COLO829 (cell line): ENCODE measurements at regions not wholly inside any gene's neighbourhood (a gene's known extent, or its start where the extent isn't known, plus 50 kb on each side); places are given as distances from the start of the nearest gene placed in this dataset.
"Not testable (repeated sequence)": the region's sequence is repeated elsewhere in the genome, so short reads cannot be mapped to it uniquely, and the experiment has no call there.

Experiments
- DNase-seq: peaks from one replicate; pipeline ENCODE4 v3.0.0; 2012; ENCODE audit warnings: low spot score

DNA sequence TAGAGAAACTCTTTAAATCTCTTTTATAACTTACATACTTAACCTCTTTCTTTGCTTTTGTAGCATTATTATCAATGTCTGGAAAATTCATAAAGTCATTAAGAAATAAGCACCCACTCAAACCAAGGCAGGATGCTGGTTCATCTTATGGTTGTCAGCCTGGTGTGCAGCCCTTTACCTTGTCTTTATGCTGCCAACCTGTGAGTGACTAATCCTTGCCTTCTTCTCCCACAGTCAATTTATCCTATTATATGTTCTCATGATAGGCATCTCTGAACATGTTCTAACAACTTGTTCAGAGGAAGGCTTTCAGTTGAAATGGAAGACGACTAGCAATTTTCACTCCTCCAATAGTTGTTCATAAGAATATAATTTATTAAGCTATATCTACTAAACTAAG is 186.9 kb upstream of the CAND1 start:
- no peak for DNase-seq

DNA sequence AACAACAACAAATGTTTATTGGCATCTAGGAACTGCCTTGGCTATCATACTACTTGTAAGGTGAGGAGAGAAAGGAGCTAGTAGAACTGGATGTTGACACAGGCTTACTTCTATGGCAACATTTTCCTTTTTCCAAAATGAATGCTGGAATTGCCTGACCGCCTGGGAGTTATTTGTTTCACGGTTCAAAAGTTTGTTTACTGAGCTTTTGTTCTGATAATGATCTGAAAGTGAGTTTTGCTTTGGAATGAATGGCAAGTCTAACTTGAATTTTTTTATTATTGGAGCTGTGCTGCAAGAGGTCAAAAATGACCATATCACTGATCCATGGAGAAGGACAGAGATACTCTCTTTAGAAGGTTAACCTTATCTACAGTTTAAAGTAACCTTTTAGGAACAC is 183.5 kb upstream of the CAND1 start:
- no peak for DNase-seq

DNA sequence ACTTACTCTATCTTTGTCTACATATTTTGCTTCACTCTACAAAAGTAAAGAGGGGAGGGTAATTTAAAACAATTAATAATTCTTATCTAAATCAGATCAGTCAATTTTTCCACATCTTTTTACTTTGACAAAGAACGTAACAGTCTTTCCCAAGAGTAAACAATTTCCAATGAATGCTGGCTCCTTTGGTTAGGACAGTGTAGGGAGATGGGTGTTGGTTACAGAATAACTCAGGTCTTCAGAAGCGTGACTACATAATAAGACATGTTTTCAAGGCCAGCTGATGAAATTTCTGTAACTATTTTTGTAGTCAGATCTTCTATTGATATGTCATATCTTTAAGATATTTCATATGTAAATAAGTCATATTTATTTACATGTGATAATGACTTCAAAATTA is 183.0 kb upstream of the CAND1 start:
- no peak for DNase-seq

DNA sequence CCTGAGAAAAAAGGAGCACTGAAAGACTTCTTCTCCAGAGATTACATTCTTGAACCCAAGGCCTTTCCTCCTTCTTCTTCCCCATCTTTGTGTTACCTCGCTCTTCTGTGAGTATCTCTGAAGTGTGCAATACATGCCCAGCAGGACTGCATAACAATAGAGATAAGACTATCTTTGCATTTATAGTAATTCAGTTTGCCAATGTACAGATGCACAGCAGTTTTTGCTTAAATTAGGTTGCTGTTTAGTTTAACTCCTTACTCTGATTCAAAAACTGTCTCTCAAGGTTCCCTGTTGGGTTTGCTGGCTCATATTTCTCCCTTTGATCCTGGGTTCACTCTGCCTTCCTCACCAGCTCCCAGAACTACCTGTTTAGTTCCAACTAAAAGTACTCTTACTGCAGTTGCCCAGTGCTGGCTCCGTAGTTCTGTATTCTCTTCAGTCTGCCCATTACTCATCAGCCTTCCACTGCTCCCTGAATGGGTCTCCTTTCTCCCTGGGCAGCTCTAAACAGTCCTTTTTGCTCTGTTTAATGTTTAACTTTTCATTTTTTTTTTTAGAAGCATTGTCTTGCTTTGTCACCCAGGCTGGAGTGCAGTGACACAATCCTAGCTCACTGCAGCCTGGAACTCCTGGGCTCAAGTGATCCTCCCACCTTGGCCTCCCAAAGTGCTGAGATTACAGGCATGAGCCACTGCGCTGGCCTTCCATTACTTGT is 180.6 kb upstream of the CAND1 start:
- no peak for DNase-seq

DNA sequence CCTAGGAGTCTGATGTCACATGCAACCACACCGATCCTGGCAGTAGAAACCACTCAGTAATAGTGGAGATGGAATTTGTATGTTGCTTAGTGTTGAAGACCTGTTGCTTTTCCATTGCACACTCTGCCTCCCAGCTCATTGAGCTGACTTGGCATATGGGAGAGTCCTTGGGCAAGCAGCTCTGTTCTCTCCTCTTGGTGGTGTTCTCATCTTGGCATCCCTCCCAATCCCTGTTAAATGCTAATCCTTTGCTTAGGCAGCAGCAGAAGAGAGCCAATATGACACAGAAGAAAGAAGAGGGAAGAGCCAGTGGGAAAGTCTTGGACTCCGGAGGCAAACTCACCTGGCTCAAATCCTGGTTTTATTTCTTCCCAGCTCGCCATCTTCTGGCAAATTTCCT is 178.0 kb upstream of the CAND1 start:
- no peak for DNase-seq

DNA sequence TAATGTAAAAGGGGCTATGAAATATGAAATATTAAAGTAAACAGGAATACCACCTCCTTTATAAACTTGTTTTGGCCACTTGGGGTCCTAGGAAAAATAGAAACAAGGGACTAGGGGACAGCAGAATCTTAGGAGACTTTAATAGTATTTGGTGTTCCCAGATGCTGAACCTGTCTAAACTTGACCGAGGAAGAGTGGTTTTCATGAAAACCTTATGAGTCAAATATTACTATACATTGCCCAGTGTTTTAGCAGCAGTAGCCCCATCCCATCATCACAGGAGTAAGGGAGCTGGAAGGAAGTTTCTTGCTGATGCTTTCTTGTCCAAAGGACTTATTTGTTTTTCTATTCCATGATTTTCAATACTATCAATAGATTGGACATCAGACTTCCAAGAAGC is 177.5 kb upstream of the CAND1 start:
- no peak for DNase-seq

DNA sequence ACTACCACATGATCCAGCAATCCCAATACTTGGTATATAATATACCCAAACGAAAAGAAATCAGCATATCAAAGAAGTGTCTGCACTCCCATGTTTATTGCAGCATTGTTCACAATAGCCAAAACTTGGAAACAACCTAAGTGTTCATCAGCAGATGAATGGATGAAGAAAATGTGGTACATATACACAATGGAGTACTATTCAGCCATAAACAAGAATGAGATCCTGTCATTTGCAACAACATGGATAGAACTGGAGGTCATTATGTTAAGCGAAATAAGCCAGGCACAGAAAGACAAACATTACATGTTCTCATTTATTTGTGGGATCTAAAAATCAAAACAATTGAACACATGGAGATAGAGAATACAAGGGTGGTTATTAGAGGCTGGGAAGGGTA is 176.2 kb upstream of the CAND1 start:
- DNase-seq = not testable (repeated sequence)

DNA sequence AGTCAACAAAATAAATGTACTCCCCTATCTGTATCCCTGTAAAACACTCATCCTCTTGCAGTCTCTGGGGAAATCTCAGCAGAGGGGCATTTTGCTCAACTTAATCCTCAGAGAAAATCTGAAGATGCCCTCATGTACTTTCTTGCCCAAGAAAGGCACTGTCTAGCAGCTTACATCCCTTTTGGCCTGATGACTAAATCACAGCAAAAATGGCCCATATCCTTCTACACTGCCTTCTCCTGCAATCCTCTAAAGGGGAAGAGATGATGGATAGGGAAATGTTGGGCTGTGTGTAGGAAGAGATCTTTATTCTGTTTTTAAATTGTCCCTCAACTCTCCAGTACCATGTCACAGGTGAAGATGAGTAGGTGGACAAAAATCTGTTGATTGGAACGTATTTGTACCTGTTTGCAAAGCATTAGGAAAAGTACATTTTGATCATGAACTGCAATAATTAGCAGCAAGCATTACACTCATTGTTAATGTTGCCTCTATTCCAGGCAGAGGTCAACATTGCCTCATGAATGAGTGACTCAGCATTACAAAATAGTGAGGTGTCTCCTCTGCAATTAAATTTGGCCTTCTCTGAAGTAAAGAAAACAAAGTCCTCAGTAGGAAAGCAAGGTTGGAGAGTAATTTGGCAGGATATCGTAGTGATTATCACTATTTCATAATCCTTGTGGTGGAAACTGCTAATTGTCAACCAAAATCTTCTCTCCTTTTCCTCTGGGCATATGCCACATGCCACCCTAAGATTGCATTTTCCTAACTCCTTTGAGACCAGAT is 172.4 kb upstream of the CAND1 start:
- no peak for DNase-seq

DNA sequence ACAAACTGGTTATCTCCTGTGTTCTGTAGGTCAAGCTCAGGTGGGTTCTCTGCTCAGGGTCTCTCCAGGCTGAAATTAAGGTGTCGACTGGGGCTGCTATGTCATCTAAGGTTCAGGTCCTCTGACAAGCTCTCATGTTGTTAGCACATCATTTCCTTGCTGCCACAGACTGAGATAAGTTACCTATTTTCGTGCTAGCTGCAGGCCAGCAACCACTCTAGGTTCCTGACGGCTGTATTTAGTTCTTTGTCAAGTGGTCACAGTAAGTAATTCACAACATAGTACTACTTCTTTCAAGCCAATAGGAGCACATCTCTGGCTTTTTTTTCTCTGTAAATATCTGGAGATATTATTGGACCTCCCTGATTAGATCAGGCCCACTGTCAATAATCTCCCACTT is 169.3 kb upstream of the CAND1 start:
- no peak for DNase-seq

DNA sequence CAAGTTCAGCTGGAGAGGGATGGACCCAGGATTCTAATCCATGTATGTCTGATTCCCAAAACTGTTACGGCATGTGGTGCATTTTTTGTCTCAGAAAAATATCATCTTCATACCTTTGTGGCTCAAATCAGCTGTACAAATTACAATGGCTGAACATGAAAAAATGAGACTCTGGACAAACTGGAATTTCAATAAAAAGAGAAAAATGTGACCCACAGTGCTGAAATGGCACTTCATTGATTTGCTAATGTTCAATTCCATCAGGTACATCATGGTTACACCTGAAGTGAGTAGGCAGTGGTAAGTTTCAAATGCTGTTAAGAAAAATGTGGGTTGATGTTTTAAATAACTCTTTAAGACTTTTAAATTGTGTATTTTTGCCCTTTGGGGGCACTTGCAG is 165.6 kb upstream of the CAND1 start:
- DNase-seq = no peak

DNA sequence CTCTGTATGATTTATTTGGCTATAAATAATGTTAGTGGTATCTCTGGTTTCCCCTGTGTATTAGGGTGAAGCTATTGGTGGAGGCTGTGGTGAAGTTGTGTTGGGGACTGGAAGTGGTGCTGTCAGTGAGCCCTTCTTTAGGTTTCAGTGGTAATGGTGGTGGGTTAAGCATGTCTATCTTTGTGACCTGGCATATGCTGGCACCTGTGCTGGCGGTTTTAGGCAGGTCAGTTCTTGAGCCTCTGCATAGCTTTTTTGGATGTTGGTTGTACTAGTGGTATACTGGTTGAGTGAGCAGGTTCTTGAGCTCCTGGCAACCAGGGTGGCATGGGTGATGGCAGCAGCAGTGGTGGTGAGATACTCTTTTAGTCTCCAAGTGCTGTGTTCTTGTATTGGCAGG is 161.9 kb upstream of the CAND1 start:
- DNase-seq = no peak

DNA sequence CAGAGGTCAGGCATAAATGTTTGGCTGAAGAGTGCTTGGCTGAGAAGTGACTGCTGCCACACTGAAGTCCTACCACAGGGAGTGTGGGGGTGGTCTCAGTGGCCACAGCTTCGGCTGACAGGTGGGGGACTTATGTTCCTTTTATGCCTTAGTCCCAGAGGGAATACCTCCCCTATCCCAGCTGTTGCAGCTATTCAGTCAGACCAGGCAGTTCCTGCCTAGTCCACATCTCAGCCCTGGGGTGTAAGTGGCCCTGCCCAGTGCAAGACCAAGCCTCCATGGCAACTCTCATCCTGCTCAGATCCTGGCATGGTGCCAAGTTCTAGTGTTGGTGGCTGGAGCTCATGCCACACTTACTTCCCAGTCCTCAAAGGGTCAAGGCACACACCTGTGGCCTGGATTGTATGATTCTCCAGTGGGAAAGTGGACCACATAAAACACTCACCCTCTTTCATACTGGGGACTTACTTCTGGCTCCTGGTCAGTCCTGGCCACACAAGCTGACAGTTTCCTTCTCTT is 161.3 kb upstream of the CAND1 start:
- DNase-seq = no peak

DNA sequence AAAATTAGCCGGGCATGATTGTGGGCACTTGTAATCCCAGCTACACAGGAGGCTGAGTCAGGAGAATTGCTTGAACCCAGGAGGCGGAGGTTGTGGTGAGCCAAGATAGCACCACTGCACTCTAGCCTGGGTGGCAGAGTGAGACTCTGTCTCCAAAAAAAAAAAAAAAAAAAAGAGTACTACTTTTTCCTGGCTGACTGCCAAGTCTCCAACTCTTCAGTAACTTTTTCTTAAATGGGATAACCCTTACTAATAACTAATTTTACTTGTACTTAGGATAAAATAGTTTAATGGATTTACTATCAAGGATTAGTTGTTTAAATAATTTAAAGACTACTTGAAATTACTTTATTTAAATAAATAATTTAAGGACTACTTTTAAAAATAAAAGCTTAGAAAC is 158.8 kb upstream of the CAND1 start:
- DNase-seq = not testable (repeated sequence)

DNA sequence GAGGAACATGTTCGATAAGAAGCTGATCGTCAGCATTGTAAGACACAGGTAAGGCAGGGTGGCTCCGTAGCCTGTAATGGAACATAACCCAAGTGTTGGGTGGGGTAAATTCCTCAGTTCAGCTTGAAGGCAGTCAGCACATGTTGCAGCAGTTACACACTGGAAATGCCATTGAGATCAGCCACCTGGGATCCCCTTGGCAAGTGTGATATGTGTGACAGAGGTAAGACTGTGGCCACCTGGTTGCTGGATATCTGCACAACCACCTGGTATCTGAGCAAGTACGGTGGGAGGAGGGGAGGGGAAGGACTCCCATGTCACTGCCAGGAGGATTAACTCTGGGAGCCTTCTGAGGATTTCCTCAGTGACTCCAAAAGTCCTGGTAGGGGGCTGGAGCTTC is 158.0 kb upstream of the CAND1 start:
- no peak for DNase-seq

DNA sequence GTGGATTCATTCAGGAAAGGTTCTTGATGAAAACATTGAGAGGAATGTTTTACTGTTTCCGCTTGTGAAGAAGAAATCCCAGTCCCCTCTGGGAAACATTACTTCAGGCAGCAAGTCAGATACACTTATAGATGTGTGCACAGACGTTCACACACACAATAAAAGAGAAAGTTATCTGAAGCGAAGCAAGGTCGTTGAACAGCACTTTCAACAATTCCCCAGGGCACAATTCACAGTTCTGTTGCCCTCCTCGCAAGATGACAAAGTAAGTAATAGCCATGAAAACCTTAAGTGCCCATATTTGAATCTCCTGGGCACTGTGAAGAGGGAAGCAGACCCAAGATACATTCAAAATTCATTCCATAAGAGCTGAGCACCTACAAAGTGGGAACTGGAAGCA is 156.6 kb upstream of the CAND1 start:
- no peak for DNase-seq

DNA sequence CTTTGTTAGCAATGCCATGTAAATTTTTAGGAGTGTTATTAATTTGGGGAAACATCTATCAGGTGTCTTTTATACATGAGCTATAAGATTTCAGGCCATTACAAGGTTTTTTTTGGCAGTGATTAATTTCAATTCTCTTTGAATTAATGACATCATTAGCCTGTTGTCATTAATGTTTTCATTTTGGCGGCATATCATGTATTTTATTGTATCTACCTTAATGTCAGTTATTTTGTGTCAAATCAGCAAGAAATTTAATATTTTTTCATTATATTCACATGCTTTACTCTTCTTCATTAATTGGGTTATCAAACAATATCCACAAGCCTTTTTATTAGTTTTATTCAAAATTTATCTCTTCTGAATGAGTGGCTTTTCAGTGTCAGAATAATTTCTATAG is 153.0 kb upstream of the CAND1 start:
- DNase-seq = no peak

DNA sequence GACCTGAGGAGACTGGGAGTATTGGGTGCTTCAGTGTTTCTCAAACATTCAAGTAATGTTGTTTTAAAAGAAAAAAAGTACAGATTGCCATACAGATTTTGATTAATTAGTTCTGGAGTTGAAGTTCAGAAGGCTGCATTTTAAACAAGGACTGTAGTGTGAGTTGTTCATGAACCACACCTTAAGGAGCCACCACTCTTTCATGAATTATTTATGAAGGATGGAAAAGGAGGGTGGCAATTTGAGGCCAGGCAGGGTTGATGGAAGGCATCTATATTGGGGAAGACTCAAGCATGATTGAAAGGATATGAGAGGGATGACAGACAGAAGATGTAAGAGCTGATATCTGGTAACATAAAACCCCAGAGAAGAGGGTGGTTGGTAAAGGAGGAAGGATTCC is 146.6 kb upstream of the CAND1 start:
- DNase-seq = no peak

DNA sequence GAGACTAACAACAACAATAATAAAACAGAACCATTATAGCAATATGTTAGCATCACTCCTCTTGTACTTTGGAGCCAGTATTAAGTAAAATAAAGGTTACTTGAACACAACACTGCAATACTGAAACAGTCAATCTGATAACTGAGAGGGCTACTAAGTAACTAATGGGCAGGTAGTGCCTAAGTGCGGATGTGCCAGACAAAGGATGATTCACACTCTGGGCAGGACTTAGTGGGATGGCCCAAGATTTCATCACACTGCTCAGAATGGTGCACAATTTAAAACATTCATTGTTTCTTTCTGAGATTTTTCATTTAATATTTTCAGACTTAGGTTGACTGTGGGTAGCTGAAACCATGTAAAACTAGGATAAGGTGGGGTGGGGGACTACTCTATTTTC is 131.9 kb upstream of the CAND1 start:
- no peak for DNase-seq

DNA sequence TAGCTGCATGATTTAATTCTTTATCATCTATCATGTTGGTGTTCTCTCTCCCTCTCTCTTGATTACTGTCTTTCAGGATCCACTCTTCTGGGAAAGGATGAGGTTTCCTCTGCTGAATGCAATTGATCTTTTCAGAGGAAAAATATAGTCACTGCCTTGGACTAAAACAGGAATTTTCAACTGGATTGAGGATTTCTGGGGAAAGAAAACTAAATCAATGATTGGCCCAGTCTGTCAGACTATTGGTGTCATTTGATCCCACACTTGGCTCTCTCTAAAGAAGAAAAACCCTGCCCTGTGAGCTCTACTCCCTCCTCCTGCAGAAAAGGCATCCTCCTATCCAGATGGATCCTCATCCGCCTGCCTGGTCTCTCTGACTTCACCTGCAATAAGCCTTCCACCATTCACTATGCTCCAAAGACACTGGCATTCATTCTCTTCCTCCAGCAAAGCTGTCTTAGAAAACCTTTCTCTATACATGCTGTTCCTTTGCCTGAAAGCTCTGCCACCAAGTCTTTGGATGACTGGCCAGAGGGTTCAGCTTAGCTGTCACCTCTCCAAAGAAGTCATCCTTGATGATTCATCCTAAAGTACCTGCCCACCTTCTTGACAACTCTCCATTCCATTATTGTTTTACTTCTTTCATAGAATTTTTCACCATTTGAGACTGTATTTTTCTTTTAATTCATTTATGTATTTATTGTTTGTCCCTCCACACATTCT is 127.7 kb upstream of the CAND1 start:
- DNase-seq = no peak

DNA sequence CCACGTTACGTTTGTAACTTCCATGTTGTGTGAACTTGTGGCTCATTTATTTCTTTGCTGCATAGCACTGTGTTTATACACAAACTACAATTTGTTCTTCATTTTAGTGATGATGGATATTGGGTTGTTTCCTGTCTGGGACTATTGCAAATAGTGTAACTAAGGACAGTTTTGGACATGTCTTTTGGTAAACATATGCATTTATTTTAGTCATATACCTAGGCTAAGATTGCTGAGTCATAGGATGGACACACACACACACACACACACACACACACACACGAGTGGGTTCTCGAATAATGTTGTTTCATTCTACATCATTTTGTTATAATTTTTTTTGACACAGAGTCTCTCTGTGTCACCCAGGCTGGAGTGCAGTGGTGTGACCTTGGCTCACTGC is 123.5 kb upstream of the CAND1 start:
- no peak for DNase-seq

DNA sequence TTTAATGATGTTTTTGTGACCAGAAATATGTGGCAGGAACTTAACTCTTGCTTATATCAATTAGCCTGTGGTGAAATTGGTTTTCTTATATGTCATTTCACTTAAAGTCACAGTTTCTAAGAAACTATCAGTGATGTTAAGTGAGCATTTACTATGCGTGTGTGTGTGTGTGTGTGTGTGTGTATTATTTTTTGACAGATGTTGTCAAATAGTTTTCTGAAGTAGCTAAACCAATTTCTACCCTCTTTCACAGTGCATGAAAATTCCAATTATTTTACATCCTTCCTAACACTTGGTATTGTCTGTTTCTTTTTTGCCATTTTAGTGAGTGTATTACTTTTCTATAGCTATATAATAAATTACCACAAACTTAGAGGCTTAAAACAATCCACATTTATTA is 122.1 kb upstream of the CAND1 start:
- no peak for DNase-seq

DNA sequence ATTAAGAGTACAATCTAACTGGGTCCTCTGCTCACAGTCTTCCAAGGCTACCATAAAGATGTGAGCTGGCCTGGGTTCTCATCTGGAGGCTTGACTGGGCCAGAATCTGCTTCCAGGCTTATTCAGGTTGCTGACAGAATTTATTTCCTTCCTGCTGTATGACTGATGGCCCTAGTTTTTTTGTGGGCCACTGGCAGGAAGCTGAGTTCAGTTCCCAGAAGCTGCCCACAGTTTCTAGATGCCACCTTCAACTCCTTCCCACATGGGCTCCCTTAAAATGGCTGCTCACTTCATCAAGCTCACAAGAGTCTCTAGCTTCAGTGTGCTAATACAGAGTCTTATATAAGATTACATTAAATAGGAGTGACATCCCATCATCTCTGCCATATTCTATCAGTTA is 121.7 kb upstream of the CAND1 start:
- DNase-seq = no peak

DNA sequence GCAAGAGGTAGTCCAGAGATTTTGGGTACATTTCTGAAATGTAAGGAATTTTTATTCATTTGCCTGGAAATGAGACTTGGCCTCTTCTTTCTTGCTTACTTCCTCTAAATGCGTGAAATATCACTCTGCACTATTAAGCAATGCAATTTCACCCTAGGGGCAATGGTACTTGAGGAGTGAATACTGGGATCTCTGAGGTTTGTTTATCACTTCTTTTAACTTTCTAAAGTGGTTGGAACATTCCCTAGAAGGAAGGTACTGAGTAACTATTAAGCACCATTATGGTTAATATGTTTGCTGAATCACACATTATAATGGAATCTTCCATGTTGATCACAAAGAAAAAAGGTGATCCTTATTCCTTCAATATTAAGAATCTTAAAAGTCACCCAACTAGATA is 120.9 kb upstream of the CAND1 start:
- DNase-seq = no peak
